ENCODE measurements at regions not wholly inside any gene's neighbourhood (a gene's known extent, or its start where the extent isn't known, plus 50 kb on each side); places are given as distances from the start of the nearest gene placed in this dataset.
"Not testable (repeated sequence)": the region's sequence is repeated elsewhere in the genome, so short reads cannot be mapped to it uniquely, and the experiment has no call there.

GRCh38 chr13:61546911-61547310 is 131.3 kb upstream of the PCDH20 start:
- no peak for DNase-seq (ENCODE audit: low read depth)
- TF ChIP-seq CTCF (conservative IDR thresholded peaks at IDR 0.05; ENCODE audit: low read depth, low read length), result no peak
- no peak overlapping the region for H3K4me3 ChIP-seq (ENCODE audit: low read depth, low read length)

- no peak for DNase-seq (ENCODE audit: low read depth)
- H3K4me3 ChIP-seq (ENCODE audit: low read depth, low read length), result no peak overlapping the region
- TF ChIP-seq CTCF (conservative IDR thresholded peaks at IDR 0.05; ENCODE audit: low read depth, low read length), result no peak
Observed at GRCh38 chr13:61546413-61546812, 130.8 kb upstream of the PCDH20 start.

- DNase-seq (ENCODE audit: low read depth), result no peak
- H3K4me3 ChIP-seq (ENCODE audit: low read depth, low read length), result no peak overlapping the region
- TF ChIP-seq CTCF (conservative IDR thresholded peaks at IDR 0.05; ENCODE audit: low read depth, low read length), result no peak
Observed at GRCh38 chr13:61536433-61536832, 120.8 kb upstream of the PCDH20 start.

- TF ChIP-seq CTCF (conservative IDR thresholded peaks at IDR 0.05; ENCODE audit: low read depth, low read length), result no peak
- no peak overlapping the region for H3K4me3 ChIP-seq (ENCODE audit: low read depth, low read length)
- no peak for DNase-seq (ENCODE audit: low read depth)
Observed at GRCh38 chr13:61531383-61532065, 115.9 kb upstream of the PCDH20 start.

- H3K4me3 ChIP-seq (ENCODE audit: low read depth, low read length); DNase-seq (ENCODE audit: low read depth): not testable (repeated sequence)
Observed at GRCh38 chr13:61519214-61519613, 103.6 kb upstream of the PCDH20 start.

- no peak for DNase-seq (ENCODE audit: low read depth)
- no peak for TF ChIP-seq CTCF (conservative IDR thresholded peaks at IDR 0.05; ENCODE audit: low read depth, low read length)
- H3K4me3 ChIP-seq (ENCODE audit: low read depth, low read length), result no peak overlapping the region
Observed at GRCh38 chr13:61508936-61509335, 93.3 kb upstream of the PCDH20 start.

- no peak overlapping the region for H3K4me3 ChIP-seq (ENCODE audit: low read depth, low read length)
- DNase-seq (ENCODE audit: low read depth), result no peak
- no peak for TF ChIP-seq CTCF (conservative IDR thresholded peaks at IDR 0.05; ENCODE audit: low read depth, low read length)
Observed at GRCh38 chr13:61500176-61500575, 84.5 kb upstream of the PCDH20 start.
